ENCODE measurements at regions not wholly inside any gene's neighbourhood (a gene's known extent, or its start where the extent isn't known, plus 50 kb on each side); places are given as distances from the start of the nearest gene placed in this dataset.
"Not testable (repeated sequence)": the region's sequence is repeated elsewhere in the genome, so short reads cannot be mapped to it uniquely, and the experiment has no call there.

- no peak for DNase-seq (ENCODE audit: low read depth)
These were observed 626.1 kb upstream of the SLITRK6 start for GRCh38 chr13:86425170-86425815.

DNA sequence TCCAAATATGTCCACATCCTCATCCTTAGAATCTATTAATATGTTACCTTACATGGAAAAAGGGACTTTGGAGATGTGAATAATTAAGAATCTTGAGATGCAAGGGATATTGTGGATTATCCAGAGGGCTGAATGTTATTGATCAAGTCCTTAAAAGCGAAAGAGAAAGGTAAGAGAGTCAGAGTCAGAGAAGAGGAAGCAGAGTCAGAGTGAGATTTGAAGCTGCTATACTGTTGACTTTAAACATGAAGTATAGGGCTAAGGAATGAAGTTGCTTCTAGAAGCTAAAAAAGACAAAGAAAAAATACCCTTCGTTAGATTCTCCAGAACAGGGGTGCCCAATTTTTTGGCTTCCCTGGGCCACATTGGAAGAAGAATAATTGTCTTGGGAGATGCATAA is 627.2 kb upstream of the SLITRK6 start:
- no peak for DNase-seq (ENCODE audit: low read depth)

GRCh38 chr13:86429756-86430155 is 630.5 kb upstream of the SLITRK6 start:
- no peak for DNase-seq (ENCODE audit: low read depth)

GRCh38 chr13:86438034-86438433 is 638.8 kb upstream of the SLITRK6 start:
- peak; percentile 4 for DNase-seq (ENCODE audit: low read depth)

DNA sequence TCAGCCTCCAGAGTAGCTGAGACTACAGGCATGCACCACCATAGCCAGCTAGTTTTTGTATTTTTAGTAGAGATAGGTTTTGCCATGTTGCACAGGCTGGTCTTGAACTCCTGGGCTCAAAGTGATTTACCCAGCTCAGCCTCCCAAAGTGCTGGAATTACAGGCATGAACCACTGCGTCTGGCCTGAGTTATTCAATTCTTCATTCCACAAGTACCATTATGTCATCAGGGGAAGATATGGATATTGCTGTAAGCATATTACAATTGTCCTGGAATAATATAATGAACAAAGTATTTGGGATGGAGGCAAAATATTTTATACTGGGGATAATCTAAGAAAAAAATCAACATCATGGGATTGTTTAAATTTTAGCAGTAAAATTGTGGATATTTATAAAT is 646.0 kb upstream of the SLITRK6 start:
- peak; percentile 2 for DNase-seq (ENCODE audit: low read depth)

DNA sequence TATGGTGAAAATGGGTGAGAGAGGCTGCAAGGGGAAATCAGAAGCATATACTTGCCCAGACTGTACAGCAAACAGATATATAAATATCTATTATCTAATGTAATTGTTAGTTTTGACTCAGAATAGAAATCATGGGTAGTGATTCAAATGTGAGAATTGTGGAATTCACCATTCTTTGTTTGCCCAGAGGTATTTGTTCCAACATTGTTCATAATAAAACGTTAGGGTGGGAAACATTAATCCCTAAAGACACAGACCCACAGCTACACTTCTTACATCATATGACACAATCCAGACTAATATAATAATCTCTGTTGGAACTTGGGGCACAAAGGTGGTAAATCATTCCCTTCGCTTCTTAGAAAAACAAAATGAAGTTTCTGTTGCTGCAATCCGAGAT is 646.5 kb upstream of the SLITRK6 start:
- DNase-seq (ENCODE audit: low read depth): no peak

- peak; percentile 80 for DNase-seq (ENCODE audit: low read depth)
These were observed 647.1 kb upstream of the SLITRK6 start for GRCh38 chr13:86446311-86446710.

DNA sequence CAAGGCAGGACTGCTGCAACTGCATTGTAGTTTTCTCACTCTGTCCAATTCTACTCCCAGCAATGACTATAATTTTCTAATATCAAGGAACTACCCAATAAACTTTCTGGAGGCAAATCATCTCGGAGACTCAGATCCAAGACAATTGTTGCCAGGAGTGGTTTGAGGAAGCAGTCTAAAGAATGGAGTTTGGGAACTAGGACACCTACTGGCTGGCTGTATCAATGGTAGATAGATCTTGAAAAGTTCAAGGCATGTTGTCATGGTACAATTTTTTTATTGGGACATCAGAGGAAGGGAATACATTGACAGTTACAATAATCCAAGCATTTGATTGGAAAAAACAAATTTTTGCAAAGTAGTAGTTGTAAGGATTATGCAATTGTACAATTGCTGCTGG is 648.3 kb upstream of the SLITRK6 start:
- no peak for DNase-seq (ENCODE audit: low read depth)

DNA sequence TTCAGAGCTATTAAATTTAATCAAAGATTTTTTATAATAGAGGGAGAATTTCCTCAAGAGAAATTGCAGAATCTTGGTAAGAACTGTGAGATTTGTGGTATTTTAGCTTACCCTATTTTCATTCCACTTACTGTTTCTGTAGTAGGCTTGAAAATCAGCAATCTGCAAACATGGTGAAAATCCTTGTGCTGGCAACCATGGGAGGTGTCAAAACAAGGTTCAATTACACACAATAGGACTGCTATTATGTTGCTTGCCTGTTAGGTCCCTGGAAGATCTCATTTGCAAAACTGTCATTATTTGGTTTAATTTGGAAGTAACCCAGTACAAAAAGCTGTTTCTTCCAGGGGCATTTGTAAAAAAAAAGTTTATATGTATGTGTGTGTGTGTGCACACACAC is 662.8 kb upstream of the SLITRK6 start:
- no peak for DNase-seq (ENCODE audit: low read depth)

GRCh38 chr13:86464193-86464592 is 665.0 kb upstream of the SLITRK6 start:
- no peak for DNase-seq (ENCODE audit: low read depth)

DNA sequence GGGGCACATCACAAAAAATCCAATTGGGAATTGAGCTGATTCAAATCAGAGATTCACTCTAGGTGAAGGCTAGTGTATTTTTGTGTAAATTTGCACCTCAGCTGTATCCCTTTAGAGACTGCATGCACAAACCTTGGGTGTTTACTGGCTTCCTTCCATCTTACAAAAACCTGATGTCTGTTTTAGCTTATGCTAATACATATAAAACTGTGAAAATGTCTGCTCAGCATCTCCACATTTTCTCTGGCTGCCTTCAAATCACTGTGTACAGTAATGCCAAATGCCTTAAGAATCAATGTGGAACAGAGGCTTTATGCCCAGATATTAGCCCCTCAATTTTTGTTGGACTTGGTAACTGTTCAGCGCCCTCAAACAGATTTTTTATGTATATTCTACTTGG is 675.8 kb upstream of the SLITRK6 start:
- DNase-seq (ENCODE audit: low read depth): no peak

GRCh38 chr13:86476656-86477055 is 677.4 kb upstream of the SLITRK6 start:
- no peak for DNase-seq (ENCODE audit: low read depth)

DNA sequence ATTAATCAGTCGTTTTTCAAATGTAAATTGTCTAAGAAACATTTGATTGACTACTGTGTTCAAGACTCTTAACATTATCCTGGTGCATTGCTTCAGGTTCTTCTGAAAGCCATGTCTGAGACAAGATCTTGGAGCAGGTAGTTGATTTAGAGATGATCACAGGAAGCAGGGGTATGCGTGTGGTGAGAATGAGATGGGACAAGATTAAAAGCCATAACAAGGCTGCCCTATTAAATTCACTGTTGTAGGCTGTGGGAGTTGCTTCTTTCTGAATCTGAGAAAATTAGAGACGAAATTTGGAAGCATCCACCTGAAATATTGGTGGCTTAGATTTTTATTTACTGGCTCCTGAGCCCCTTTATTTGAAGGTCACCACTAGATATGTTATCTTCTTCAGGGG is 687.4 kb upstream of the SLITRK6 start:
- no peak for DNase-seq (ENCODE audit: low read depth)

GRCh38 chr13:86491121-86491520 is 691.9 kb upstream of the SLITRK6 start:
- DNase-seq (ENCODE audit: low read depth): no peak

- DNase-seq (ENCODE audit: low read depth): not testable (repeated sequence)
These were observed 702.7 kb upstream of the SLITRK6 start for GRCh38 chr13:86501931-86502330.

DNA sequence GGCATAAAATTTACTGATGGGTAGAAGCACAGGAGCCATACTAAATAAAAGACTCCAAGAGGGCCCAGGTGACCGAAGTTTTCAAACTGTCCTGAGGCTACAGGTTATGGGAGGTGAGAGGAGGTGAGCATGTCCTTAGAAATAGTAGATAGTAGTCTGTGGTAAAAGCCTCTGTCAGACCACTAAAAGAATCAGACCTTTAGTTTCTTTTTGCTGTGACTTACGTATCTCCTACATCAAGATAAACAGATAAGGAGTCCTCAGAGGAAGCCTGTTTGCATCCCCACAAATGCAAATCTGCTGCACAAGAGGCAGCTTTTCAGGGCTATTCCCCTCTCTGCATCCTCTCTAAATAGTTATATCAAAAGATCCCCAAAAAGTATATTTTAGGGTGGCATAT is 711.6 kb upstream of the SLITRK6 start:
- DNase-seq (ENCODE audit: low read depth): no peak

DNA sequence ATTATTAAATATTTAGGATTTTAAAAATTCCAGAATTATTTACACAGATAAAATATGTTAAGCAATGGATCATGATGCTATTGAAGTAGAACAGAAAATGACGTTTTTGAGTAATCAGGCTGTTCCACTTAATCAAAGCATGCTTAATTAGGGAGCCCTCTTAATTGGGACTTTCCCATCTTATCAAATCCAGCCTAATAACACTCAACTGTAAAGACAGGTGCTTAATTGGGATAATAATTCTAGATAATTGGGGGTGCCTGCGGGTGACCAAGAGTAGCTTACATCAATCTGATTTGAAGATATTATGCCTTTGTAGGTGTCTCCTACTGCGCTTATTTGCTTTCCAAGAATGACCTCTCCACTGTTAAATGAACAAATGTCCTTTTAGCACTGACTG is 742.2 kb upstream of the SLITRK6 start:
- DNase-seq (ENCODE audit: low read depth): no peak

DNA sequence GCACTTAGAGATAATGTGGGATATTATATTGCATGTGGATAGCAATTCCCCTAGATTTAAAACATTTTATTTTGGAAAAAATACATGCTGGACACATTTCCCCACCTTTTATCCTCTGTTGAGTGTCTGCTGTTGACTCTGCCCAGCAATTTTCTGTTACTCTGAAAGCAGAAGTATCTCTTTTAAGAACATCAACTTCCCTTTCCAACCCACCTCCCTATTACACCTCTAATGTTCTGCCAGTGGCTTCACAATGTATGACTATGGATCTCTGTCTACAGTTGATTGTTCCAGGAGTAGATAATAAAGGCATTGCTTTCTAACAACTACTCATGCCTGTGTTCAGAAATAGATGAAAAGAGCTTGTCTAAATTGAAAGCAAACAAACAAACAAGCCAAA is 754.8 kb upstream of the SLITRK6 start:
- no peak for DNase-seq (ENCODE audit: low read depth)

DNA sequence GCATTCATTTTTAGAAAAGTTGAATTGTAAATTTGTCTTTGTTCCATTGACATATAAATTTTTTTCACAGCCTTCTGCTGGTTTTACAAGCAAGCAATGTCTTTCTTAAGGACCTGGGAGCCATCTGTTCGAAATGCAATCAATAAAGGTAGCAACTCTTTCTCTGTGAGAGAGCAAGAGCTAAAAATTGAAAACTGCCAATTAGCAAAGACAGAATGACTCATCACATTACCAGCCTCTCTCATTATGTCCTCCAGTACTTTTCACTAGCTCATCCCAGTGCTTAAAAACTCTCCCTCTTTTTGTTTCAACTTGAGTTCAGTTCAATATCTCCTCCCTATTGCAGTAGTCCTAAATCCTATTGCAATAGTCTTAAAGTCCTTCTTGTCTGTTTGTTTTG is 760.7 kb upstream of the SLITRK6 start:
- no peak for DNase-seq (ENCODE audit: low read depth)

GRCh38 chr13:86562866-86563265 is 763.6 kb upstream of the SLITRK6 start:
- peak; percentile 28 for DNase-seq (ENCODE audit: low read depth)

- DNase-seq (ENCODE audit: low read depth): peak; percentile 59
These were observed 764.1 kb upstream of the SLITRK6 start for GRCh38 chr13:86563308-86563707.

DNA sequence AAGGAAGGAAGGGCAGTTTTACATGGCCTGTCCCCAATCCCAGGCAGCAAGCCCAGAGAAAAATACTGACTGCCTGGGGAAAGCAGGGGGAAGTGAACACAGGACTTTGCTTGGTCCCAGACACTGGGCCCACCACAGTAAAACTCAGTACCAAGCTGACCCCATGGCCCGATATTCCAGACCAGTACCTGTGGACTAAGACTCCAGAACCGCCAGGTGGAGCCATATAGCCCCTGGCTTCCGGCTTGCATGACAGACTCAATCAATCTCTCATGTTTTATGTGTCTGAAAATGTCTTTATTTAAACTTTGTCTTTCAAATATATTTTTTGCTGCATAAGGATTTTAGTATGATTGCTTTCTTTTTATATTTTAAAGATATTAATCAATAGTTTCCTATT is 767.9 kb upstream of the SLITRK6 start:
- no peak for DNase-seq (ENCODE audit: low read depth)

DNA sequence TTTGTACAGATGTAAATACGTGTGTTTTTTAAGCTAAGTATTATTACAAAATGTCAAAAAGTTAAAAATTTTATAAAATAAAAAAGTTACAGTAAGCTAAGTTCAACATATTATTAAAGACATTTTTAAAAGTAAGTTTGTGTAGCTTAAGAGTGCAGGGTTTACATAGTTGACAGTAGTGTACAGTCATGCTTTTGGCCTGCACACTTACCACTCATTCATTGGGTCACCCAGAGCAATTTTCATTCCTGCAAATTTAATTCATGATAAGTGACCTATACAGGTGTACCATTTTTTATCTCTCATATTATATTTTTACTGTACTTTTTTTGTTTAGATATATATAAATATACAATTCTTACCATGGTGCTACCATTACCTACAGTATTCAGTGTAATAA is 769.9 kb upstream of the SLITRK6 start:
- no peak for DNase-seq (ENCODE audit: low read depth)

GRCh38 chr13:86569974-86570373 is 770.8 kb upstream of the SLITRK6 start:
- DNase-seq (ENCODE audit: low read depth): no peak
